ENCODE measurements at regions not wholly inside any gene's neighbourhood (a gene's known extent, or its start where the extent isn't known, plus 50 kb on each side); places are given as distances from the start of the nearest gene placed in this dataset.

DNA sequence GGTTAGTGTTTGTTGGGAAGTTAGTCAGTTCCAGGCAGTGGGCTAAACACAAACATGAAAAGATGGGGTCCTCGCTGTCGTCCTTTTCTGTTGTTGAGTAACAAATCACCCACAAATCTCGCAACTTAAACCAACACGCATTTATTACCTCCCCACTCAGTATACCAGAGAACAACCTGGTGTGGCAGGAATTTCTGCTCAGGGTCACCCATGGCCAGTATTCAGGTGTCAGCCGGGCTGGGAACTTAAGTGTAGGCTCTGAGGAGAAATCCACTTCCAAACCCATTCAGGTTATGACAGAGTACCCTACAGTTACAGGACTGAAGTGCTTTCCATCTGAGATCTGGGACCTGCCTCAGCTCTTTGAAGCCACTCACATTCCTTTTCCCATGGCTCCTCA lies 73.6 kb upstream of the SP4 start:
- TF ChIP-seq, protein P1, sequence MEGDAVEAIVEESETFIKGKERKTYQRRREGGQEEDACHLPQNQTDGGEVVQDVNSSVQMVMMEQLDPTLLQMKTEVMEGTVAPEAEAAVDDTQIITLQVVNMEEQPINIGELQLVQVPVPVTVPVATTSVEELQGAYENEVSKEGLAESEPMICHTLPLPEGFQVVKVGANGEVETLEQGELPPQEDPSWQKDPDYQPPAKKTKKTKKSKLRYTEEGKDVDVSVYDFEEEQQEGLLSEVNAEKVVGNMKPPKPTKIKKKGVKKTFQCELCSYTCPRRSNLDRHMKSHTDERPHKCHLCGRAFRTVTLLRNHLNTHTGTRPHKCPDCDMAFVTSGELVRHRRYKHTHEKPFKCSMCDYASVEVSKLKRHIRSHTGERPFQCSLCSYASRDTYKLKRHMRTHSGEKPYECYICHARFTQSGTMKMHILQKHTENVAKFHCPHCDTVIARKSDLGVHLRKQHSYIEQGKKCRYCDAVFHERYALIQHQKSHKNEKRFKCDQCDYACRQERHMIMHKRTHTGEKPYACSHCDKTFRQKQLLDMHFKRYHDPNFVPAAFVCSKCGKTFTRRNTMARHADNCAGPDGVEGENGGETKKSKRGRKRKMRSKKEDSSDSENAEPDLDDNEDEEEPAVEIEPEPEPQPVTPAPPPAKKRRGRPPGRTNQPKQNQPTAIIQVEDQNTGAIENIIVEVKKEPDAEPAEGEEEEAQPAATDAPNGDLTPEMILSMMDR (IDR thresholded peaks at IDR 0.05; ENCODE audit: insufficient read depth, low read length, severe bottlenecking), result no peak
- Histone ChIP-seq H3K27me3 (ENCODE audit: control insufficient read depth, insufficient read depth, low read length) (peaks cover 4% of the 10 kb centered on the region), H3K36me3 (ENCODE audit: control insufficient read depth, insufficient read depth, low read length) (no peaks in the 10 kb centered on the region), H3K4me3 (ENCODE audit: low read depth, low read length) (no peak overlapping the region)
- FAIRE-seq, result no peak
- DNase-seq (ENCODE audit: low read depth), result no peak

DNA sequence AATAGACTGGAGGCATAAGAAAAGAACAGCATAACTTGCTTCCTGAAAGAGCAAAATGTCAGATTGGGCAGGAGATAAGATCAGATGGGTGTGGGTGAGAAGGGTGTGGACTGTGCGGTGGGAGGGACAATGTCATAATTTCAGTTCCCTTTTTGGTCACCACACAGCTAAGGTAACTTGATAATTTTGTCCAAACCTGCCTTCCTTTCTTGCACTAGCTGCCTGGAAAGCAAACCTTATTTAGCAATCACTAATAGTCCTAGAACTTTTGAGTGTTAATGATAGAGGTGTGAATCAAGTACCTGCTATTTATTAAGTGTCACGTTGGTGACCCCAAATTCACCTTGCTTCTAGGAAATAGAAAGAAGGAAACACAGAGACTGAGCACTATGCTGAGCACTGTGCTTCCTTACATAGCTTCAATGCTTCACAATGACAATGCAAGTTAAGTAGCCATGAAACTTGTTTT lies 72.4 kb upstream of the SP4 start:
- H3K36me3 ChIP-seq (ENCODE audit: control insufficient read depth, insufficient read depth, low read length), result no peaks in the 10 kb centered on the region

DNA sequence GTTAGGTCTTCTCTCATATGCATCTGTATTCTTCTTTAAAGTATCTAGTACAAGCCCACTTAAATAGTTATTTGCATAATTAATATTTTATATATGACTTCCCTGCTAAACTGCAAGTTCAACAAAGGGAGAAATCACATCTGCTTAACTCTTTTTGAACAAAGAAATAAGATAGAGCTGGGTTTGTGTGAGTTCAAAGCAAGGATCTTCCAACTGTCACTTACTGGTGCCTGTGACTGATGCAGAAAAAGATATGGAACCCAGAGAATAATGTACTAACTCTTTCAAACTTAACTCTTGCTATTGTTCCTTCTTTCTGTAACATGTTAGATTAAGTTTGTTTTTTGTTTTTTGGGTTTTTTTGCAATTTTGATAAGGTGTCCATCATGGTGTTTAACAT lies 71.3 kb upstream of the SP4 start:
- FAIRE-seq, result no peak
- Histone ChIP-seq H3K27me3 (ENCODE audit: control insufficient read depth, insufficient read depth, low read length) (peaks cover 4% of the 10 kb centered on the region), H3K36me3 (ENCODE audit: control insufficient read depth, insufficient read depth, low read length) (no peaks in the 10 kb centered on the region), H3K4me3 (ENCODE audit: low read depth, low read length) (no peak overlapping the region)
- no peak for DNase-seq (ENCODE audit: low read depth)
- TF ChIP-seq, protein P1 (IDR thresholded peaks at IDR 0.05; ENCODE audit: insufficient read depth, low read length, severe bottlenecking), result no peak

More for the DNA sequence above, 72.4 kb upstream of the SP4 start:
- DNase-seq (ENCODE audit: low read depth) (peak; percentile 8), FAIRE-seq (no peak)
- TF ChIP-seq, protein P1 (IDR thresholded peaks at IDR 0.05; ENCODE audit: insufficient read depth, low read length, severe bottlenecking), result no peak
- no peak overlapping the region for H3K4me3 ChIP-seq (ENCODE audit: low read depth, low read length)
- H3K27me3 ChIP-seq (ENCODE audit: control insufficient read depth, insufficient read depth, low read length), result peaks cover 4% of the 10 kb centered on the region

DNA sequence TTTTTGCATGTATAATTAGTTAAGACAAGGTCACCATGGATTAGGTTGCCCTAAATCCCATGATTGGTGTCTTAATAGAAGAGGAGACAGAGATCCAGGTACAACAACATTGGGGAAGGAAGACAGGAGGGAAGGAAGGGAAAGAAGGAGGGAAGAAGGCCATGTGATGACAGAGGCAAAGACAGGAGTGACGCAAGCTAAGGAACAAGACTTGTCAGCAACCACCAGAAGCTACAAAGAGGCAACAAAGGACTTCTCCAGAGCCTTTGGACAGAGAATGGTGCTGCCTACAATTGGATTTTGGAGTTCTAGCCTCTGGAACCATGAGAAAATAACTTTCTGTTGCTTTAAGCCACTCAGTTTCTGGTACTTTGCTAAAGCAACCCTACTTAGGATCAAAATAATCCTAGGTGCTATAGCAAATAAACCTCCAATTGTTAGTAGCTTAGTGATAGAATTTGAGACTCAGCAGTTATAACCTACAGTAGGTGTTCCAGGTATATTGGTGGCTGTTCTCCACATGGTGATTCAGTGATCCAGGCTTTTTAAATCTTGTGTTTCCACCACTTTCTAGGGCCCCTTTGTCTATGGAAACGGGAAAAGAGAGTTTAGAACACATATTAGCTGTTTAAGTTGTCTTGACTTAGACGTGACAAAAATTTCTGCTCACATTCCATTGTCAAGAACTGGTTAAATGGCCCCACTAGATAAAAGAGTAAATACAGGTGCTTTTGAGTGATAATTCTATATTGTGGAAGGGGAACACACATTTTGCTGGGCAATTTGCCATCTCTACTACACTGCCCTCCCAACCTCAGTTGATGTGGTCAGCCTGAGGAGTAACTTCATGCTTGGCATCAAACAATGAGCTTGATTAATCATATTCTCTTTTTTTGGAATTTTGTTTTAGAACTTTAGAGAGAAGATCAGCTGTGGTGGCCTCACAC lies 70.5 kb upstream of the SP4 start:
- FAIRE-seq (no peak), DNase-seq (ENCODE audit: low read depth) (no peak)
- Histone ChIP-seq H3K36me3 (ENCODE audit: control insufficient read depth, insufficient read depth, low read length) (no peaks in the 10 kb centered on the region), H3K27me3 (ENCODE audit: control insufficient read depth, insufficient read depth, low read length) (peaks cover 4% of the 10 kb centered on the region), H3K4me3 (ENCODE audit: low read depth, low read length) (no peak overlapping the region)
- TF ChIP-seq, protein P1 (IDR thresholded peaks at IDR 0.05; ENCODE audit: insufficient read depth, low read length, severe bottlenecking), result no peak

DNA sequence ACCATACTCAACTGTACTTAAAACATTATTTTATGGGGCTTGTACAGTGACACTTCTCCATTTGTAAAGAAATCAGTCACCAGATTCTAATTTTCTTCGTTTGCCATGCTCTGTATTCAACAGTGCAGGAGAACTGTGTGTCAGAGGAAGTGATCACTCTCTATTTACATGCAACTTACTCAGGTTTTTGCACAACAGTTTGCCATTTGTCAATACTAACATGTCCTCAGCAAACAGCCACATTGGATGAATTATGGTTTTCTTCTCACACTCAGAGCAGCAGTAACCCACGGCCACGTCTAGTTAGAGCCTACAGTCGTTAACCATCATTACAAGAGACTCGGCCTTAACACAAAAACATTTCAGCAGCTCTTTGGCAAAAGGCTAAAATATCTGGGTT lies 69.2 kb upstream of the SP4 start:
- Histone ChIP-seq H3K4me3 (ENCODE audit: low read depth, low read length) (no peak overlapping the region), H3K27me3 (ENCODE audit: control insufficient read depth, insufficient read depth, low read length) (peaks cover 4% of the 10 kb centered on the region), H3K36me3 (ENCODE audit: control insufficient read depth, insufficient read depth, low read length) (no peaks in the 10 kb centered on the region)
- FAIRE-seq (no peak), DNase-seq (ENCODE audit: low read depth) (peak; percentile 54)
- TF ChIP-seq, protein P1 (IDR thresholded peaks at IDR 0.05; ENCODE audit: insufficient read depth, low read length, severe bottlenecking), result no peak
